T-helper 17 cell (primary cell): ENCODE measurements at regions not wholly inside any gene's neighbourhood (a gene's known extent, or its start where the extent isn't known, plus 50 kb on each side); places are given as distances from the start of the nearest gene placed in this dataset.
"Not testable (repeated sequence)": the region's sequence is repeated elsewhere in the genome, so short reads cannot be mapped to it uniquely, and the experiment has no call there.

Source experiments
- ATAC-seq: fragments of 150-1000 bp; cut with Tn5 transposase; 2 replicates; pipeline ENCODE4 v1.10.0; 2021; ENCODE audit warnings: mild to moderate bottlenecking, moderate library complexity
- DNase-seq, 3 donors: peaks; one replicate each; pipeline versions ENCODE4 v3.0.0 to v3.0.0-alpha.2; 2020 to 2021
- H3K9me3 ChIP-seq: one replicate; pipeline ENCODE4 v1.7.0; 2013; ENCODE audit warnings: low read length, mild to moderate bottlenecking; ENCODE audit not compliant: control insufficient read depth, poor library complexity, severe bottlenecking
- H3K27ac Mint-ChIP-seq: one replicate; pipeline ENCODE4 v1.8.0; 2022; ENCODE audit warnings: mild to moderate bottlenecking, moderate library complexity, mixed read lengths
- H3K27me3 Mint-ChIP-seq: one replicate; pipeline ENCODE4 v1.8.0; 2022; ENCODE audit warnings: mixed read lengths
- H3K36me3 Mint-ChIP-seq: one replicate; pipeline ENCODE4 v1.8.0; 2022; ENCODE audit warnings: low read depth, mixed read lengths
- H3K4me1 Mint-ChIP-seq: one replicate; pipeline ENCODE4 v1.8.0; 2022; ENCODE audit warnings: mild to moderate bottlenecking, mixed read lengths
- H3K4me3 Mint-ChIP-seq: one replicate; pipeline ENCODE4 v1.8.0; 2022; ENCODE audit warnings: mild to moderate bottlenecking, moderate library complexity, mixed read lengths

DNA sequence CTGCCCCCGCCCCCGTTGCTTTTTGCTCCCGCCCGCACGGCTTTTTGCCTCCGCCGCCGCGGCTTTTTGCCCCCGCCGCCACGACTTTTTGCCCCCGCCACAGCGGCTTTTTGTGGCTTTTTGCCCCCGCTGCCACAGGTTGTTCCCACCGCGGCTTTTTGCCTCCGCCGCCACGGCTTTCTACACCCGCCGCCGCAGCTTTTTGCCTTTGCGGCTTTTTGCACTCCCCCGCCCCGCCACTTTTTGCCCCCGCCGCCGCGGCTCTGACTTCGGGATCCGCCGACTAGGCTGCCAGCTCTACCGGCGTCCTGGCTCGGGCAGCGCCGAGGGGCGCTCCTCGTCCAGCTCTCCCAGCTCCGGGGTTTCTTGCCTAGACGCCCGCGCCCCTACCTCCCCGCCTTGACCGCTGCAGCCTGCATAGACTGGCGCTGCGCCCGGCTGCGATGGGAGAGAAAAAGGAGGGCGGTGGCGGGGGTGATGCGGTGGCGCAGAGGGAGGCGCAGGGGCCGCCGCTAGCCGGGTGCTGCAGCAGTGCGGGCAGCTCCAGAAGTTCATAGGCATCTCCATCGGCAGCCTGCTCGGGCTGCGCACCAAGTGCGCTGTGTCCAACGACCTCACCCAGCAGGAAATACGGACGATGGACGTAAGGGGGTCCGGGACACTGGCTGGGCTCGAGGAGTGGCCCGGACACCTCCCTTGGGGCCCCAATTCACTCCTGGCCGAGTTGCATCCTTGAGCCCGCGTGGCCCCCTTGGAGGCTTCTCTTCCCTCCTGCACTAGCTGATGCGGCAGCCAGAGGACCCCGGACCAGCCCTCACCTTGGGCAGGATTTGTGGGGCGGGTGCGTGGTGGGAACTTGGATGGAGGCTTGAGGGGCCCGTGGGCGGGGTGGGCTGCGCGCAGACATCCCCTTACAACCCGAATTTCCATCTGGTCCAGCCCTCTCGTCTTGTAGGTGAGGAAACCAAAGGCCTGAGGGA is 555.7 kb downstream of the TP53TG3F start:
- H3K4me3 Mint-ChIP-seq, H3K4me1 Mint-ChIP-seq, H3K36me3 Mint-ChIP-seq, H3K9me3 ChIP-seq, DNase-seq, ATAC-seq, H3K27me3 Mint-ChIP-seq, H3K27ac Mint-ChIP-seq: not testable (repeated sequence)

DNA sequence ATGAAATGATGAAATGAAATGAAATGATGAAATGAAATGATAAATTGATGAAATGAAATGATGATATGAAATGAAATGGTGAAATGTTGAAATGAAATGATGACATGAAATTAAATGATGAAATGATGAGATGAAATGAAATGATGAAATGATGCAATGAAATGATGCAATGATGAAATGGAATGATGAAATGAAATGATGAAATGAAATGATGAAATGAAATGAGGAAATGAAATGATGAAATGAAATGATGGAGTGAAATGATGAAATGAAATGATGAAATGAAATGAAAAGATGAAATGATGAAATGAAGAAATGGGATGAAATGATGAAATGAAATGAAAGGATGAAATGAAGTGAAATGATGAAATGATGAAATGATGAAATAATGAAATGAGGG is 558.9 kb downstream of the TP53TG3F start:
- H3K9me3 ChIP-seq, H3K36me3 Mint-ChIP-seq, H3K27ac Mint-ChIP-seq, ATAC-seq, H3K4me3 Mint-ChIP-seq, H3K4me1 Mint-ChIP-seq, H3K27me3 Mint-ChIP-seq, DNase-seq: not testable (repeated sequence)

DNA sequence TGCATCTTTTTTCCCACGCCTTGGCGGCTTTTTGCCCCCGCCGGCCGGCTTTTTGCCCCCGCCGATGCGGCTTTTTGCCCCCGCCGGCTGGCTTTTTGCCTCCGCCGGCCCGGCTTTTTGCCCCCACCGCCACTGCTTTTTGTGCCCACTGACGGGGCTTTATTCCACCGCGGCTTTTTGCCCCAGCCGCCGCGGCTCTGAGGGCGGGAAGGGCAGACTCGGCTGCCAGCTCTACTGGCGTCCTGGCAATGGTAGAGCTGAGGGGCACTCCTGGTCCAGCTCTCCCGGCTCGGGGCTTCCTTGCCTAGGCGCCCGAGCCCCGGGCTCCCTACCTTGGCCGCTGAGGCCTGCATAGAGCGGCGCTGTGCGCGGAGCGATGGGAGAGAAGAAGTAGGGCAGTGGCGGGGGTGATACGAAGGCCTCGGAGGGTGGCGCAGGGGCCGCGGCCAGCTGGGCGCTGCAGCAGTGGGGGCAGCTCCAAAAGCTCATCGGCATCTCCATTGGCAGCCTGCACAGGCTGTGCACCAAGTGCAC is 591.4 kb downstream of the TP53TG3F start:
- no peaks in the 10 kb centered on the region for H3K36me3 Mint-ChIP-seq
- no peaks in the 10 kb centered on the region for H3K9me3 ChIP-seq
- DNase-seq = no peak
- no peak overlapping the region for H3K4me3 Mint-ChIP-seq
- H3K27me3 Mint-ChIP-seq = no peaks in the 10 kb centered on the region
- no peak for ATAC-seq
- no peak overlapping the region for H3K27ac Mint-ChIP-seq
- H3K4me1 Mint-ChIP-seq = no peaks in the 10 kb centered on the region

DNA sequence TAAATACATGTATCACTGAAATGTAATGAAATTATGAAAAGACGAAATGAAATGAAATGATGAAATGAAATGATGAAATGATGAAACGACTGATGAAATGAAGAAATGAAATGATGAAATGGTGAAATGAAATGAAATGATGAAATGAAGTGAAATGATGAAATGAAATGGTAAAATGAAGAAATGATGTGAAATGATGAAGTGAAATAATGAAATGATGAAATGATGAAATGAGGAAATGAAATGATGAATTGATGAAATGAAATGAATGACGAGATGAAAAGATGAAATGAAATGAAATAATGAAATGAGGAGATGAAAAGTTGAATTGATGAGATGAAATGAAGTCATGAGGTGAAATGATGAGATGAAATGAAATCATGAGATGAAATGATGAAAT is 594.7 kb downstream of the TP53TG3F start:
- no peak for ATAC-seq
- no peak overlapping the region for H3K4me3 Mint-ChIP-seq
- no peaks in the 10 kb centered on the region for H3K36me3 Mint-ChIP-seq
- H3K9me3 ChIP-seq = no peaks in the 10 kb centered on the region
- H3K4me1 Mint-ChIP-seq = no peaks in the 10 kb centered on the region
- no peaks in the 10 kb centered on the region for H3K27me3 Mint-ChIP-seq
- DNase-seq = no peak
- no peak overlapping the region for H3K27ac Mint-ChIP-seq

DNA sequence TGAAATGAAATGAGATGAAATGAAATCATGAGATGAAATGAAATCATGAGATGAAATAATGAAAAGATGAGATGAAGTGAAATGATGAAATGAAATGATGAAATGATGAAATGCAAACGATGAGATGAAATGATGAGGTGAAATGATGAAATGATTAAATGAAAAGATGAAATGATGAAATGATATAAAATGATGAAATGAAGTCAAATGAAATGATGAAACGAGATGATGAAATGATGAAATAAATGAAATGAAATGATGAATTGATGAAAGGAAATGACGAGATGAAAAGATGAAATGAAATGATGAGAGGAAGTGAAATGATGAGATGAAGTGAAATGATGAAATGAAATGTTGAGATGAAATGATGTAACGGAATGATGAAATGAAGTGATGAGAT is 595.6 kb downstream of the TP53TG3F start:
- DNase-seq = no peak
- H3K4me1 Mint-ChIP-seq = no peaks in the 10 kb centered on the region
- H3K27me3 Mint-ChIP-seq = no peaks in the 10 kb centered on the region
- H3K36me3 Mint-ChIP-seq = no peaks in the 10 kb centered on the region
- no peak overlapping the region for H3K27ac Mint-ChIP-seq
- H3K9me3 ChIP-seq = no peaks in the 10 kb centered on the region
- ATAC-seq = no peak
- no peak overlapping the region for H3K4me3 Mint-ChIP-seq

DNA sequence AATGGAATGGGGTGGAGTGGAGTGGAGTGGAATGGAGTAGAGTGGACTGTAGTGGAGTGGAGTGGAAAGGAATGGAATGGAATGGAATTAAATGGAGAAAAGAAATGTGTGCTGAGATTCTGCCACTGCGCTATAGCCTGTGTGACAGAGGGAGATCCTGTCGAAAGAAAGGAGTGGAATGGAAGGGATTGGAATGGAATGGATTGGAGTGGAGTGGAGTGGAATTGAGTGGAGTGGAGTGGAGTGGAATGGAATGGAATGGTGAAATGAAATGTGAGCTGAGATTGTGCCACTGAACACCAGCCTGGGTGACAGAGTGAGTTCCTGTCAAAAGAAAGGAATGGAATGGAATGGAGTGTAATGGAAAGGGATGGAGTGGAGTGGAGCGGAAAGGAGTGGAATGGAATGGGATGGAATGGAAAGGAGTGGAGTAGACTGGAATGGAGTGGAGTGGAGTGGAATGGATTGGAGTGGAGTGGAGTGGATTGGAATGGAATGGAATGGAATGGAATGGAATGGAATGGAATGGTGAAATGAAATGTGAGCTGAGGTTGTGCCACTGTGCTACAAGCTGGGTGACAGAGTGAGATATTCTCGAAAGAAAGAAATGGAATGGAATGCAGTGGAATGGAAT is 603.3 kb downstream of the TP53TG3F start:
- not testable (repeated sequence) for H3K36me3 Mint-ChIP-seq, H3K4me1 Mint-ChIP-seq, H3K27me3 Mint-ChIP-seq, H3K4me3 Mint-ChIP-seq, H3K9me3 ChIP-seq, H3K27ac Mint-ChIP-seq, DNase-seq
- peak; percentile 36 for ATAC-seq

DNA sequence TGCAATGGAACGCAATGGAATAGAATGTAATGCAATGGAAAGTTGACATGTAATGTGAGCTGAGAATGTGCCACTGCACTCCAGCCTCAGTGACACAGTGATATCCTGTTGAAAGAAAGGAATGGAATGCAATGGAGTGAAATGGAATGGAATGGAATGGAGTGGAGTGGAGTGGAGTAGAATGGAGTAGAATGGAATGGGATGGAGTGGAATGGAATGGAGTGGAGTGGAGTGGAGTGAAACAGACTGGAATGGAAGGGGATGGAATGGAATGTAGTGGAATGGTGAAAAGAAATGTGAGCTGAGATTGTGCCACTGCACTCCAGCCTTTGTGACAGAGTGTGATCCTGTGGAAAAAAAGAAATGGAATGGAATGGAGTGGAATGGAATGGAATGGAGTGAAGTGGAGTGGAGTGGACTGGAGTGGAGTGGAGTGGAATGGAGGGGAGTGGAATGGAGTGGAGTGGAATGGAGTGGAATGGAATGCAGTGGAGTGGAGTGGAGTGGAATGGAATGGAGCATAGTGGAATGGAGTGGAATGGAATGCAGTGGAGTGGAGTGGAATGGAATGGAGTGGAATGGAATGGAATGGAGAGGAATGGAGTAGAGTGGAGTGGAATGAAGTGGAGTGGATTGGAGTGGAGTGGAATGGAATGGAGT is 604.2 kb downstream of the TP53TG3F start:
- not testable (repeated sequence) for H3K9me3 ChIP-seq, DNase-seq, H3K4me3 Mint-ChIP-seq, H3K27me3 Mint-ChIP-seq, H3K4me1 Mint-ChIP-seq, H3K36me3 Mint-ChIP-seq, H3K27ac Mint-ChIP-seq
- ATAC-seq = peak; percentile 33

DNA sequence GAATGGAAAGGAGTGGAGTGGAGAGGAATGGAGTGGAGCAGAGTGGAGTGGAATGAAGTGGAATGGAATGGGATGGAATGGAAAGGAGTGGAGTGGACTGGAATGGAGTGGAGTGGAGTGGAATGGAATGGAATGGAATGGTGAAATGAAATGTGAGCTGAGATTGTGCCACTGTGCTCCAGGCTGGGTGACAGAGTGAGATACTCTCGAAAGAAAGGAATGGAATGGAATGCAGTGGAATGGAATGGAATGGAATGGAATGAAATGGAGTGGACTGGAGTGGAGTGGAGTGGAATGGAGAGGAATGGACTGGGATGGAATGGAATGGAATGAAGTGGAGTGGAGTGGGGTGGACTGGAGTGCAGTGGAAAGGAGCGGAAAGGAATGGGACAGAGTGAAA is 605.2 kb downstream of the TP53TG3F start:
- H3K36me3 Mint-ChIP-seq = not testable (repeated sequence)
- ATAC-seq = peak; percentile 18

DNA sequence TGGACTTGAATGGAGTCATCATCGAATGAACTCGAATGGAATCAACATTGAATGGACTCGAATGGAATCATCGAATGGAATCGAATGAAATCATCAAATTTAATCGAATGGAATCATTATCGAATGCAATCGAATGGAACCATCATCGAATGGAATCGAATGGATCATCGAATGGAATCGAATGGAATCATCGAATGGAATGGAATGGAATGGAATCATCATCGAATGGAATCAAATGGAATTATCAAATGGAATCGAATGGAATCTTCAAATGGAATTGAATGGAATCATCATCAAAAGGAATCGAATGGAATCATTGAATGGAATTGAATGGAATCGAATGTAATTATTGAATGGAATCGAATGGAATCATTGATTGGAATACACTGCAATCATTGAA is 610.3 kb downstream of the TP53TG3F start:
- H3K9me3 ChIP-seq, H3K4me1 Mint-ChIP-seq, H3K36me3 Mint-ChIP-seq, H3K27ac Mint-ChIP-seq, H3K4me3 Mint-ChIP-seq, DNase-seq, ATAC-seq, H3K27me3 Mint-ChIP-seq: not testable (repeated sequence)

More for the DNA sequence above, 605.2 kb downstream of the TP53TG3F start:
- H3K9me3 ChIP-seq, H3K27ac Mint-ChIP-seq, DNase-seq, H3K4me3 Mint-ChIP-seq, H3K27me3 Mint-ChIP-seq, H3K4me1 Mint-ChIP-seq: not testable (repeated sequence)

DNA sequence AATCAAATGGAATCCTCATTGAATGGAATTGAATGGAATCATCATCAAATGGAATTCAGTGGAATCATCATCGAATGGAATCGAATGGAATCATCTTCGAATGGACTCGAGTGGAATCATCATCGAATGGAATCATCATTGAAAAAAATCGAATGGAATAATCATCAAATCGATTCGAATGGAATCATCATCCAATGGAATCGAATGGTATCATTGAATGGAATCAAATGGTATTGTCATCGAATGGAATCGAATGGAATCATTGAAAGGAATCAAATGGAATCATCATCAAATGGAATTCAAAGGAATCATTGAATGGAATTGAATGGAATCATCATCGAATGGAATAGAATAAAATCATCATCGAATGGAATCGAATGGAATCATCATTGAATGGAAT is 619.3 kb downstream of the TP53TG3F start:
- peaks cover 3% of the 10 kb centered on the region for H3K36me3 Mint-ChIP-seq
- no peak overlapping the region for H3K27ac Mint-ChIP-seq
- no peaks in the 10 kb centered on the region for H3K27me3 Mint-ChIP-seq
- H3K9me3 ChIP-seq = peaks cover 5% of the 10 kb centered on the region
- H3K4me1 Mint-ChIP-seq = no peaks in the 10 kb centered on the region
- DNase-seq (no peak), ATAC-seq (no peak)
- H3K4me3 Mint-ChIP-seq = no peak overlapping the region

DNA sequence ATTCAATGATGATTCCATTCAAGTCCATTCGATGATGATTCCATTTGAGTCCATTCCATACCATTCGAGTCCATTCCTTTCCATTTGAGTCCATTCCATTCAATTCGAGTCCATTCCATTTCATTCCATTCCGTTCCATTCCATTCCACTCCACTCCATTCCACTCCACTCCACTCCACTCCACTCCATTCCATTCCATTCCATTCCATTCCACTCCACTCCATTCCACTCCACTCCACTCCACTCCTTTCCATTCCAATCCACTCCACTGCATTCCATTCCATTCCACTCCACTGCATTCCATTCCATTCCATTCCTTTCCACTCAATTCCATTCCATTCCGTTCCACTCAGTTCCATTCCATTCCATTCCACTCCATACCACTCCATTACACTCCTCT is 625.6 kb downstream of the TP53TG3F start:
- H3K4me3 Mint-ChIP-seq, H3K27me3 Mint-ChIP-seq, H3K4me1 Mint-ChIP-seq, ATAC-seq, DNase-seq, H3K9me3 ChIP-seq, H3K27ac Mint-ChIP-seq, H3K36me3 Mint-ChIP-seq: not testable (repeated sequence)

DNA sequence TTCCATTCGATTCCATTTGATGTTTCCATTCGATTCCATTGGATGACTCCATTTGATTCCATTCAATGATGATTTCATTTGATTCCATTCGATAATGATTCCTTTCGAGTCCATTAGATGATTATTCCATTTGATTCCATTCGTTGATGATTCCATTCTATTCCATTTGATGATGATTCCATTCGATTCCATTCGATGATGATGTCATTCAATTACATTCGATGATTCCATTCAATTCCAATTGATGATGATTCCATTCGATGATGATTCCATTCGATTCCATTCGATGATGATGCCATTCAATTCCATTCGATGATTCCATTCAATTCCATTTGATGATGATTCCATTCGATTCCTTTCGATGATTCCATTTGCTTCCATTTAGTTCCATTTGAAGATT is 635.6 kb downstream of the TP53TG3F start:
- H3K36me3 Mint-ChIP-seq, ATAC-seq, H3K27ac Mint-ChIP-seq, H3K27me3 Mint-ChIP-seq, H3K4me1 Mint-ChIP-seq, H3K4me3 Mint-ChIP-seq, DNase-seq: not testable (repeated sequence)
- H3K9me3 ChIP-seq = peaks cover 15% of the 10 kb centered on the region

DNA sequence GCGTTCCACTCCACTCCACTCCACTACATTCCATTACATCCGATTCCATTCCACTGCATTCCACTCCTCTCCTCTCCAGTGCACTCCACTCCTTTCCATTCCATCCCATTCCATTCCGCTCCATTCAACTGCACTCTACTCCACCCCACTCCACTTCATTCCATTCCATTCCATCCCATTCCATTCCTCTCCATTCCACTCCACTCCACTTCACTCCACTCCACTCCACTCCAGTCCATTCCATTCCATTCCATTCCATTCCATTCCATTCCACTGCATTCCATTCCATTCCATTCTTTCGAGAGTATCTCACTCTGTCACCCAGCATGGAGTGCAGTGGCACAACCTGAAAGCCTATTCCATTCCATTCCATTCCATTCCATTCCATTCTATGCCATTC is 637.5 kb downstream of the TP53TG3F start:
- not testable (repeated sequence) for H3K4me1 Mint-ChIP-seq, H3K4me3 Mint-ChIP-seq, ATAC-seq, H3K27ac Mint-ChIP-seq, H3K27me3 Mint-ChIP-seq, H3K36me3 Mint-ChIP-seq, DNase-seq
- H3K9me3 ChIP-seq = peaks cover 15% of the 10 kb centered on the region
